ENCODE measurements at regions not wholly inside any gene's neighbourhood (a gene's known extent, or its start where the extent isn't known, plus 50 kb on each side); places are given as distances from the start of the nearest gene placed in this dataset.
"Not testable (repeated sequence)": the region's sequence is repeated elsewhere in the genome, so short reads cannot be mapped to it uniquely, and the experiment has no call there.

DNA sequence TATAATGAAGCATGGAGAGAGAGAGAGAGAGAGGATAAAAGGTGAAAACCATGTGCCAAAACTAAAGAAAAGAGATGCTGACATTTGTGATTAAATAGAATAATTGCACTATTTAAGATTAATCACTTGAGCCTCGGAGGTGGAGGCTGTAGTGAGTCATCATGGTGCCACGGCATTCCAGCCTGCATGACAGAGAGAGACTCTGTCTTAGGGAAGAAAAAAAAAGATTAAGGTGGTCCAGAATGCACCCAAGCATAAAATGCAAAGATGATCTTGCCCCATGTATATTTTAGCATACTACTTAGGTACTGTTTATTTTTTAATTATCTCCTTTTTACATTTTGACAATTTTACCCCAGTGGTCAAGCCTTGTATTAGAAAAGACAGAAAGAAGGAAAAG lies 742.5 kb downstream of the SPATA31A1 start:
- not testable (repeated sequence) for H3K9ac ChIP-seq (ENCODE audit: low read length in 2 of 2); H3K27me3 ChIP-seq (ENCODE audit: control insufficient read depth in 1 of 2, insufficient read depth in 2 of 2, low read length in 2 of 2); H3K4me1 ChIP-seq (ENCODE audit: control insufficient read depth, insufficient read depth, low read length); H3K36me3 ChIP-seq (ENCODE audit: control insufficient read depth in 2 of 2, insufficient read depth in 2 of 2, low read length in 2 of 2); H3K4me3 ChIP-seq (ENCODE audit: low read length in 2 of 2); H3K27ac ChIP-seq (ENCODE audit: low read length); H3K9me3 ChIP-seq (ENCODE audit: control insufficient read depth in 2 of 2, low read length in 2 of 2)

DNA sequence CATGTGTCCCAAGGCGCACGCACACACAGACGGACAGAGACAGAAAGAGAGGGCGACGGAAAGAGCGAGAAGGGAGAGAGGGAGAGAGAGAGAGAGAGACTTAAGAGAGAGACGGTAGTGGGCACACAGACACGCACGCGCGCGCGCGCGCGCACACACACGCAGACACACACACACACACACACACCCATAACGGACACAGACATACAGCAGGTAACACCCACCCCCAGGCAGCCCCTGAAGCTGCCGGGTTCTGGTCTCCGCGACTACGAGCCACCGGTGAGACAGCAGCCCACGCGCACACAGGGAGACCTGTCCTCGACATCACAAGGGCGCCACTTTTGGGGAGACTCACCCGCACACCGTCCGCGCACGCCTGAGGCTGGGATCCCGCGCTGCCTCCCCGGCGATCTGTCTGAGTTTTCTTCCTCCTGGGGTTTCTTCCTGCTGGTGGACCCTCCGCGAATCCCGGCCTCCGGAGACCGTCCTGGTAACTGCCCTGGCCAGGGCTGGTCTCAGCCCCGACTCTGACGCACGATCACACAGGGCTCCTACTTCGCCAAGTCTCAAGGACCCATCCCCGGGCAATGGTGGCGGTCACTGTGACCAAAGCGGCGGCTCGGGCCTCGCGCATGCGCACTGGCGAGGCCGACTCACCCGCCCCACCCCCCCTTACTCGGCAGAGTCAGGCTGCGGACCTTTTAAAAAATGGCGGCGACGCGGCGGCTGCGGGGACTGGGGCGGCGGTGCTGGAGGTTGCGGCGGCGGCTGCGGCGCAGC lies 750.7 kb downstream of the SPATA31A1 start:
- H3K9ac ChIP-seq (ENCODE audit: low read length in 2 of 2); H3K36me3 ChIP-seq (ENCODE audit: control insufficient read depth in 2 of 2, insufficient read depth in 2 of 2, low read length in 2 of 2); H3K9me3 ChIP-seq (ENCODE audit: control insufficient read depth in 2 of 2, low read length in 2 of 2); H3K4me1 ChIP-seq (ENCODE audit: control insufficient read depth, insufficient read depth, low read length); H3K27ac ChIP-seq (ENCODE audit: low read length); H3K27me3 ChIP-seq (ENCODE audit: control insufficient read depth in 1 of 2, insufficient read depth in 2 of 2, low read length in 2 of 2): not testable (repeated sequence)
- peak overlapping the region in 1 of 2 donors; percentile 67 for H3K4me3 ChIP-seq (ENCODE audit: low read length in 2 of 2)

DNA sequence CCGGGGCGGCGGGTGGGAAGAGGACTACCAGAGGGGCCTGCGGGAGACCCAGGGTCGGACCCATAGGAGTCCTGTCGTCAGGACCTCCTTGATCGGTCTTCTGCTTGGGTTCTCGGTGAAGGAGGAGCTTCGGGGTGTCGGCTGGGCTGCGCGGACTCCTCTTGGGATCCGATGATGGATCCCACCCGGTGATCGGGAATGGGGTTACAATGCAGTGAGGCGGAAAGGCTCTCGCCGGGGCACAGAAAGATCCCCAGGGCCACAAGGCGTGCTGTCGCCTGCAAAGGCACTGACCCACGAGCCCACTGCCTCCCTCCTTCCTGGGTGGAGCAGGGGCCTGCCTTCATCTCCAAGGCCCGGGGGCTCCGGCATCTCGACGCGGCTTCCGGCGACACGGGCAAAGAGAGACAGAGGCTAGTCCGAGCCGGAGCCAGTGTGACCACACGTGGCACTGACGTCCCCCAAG lies 751.3 kb downstream of the SPATA31A1 start:
- not testable (repeated sequence) for H3K4me1 ChIP-seq (ENCODE audit: control insufficient read depth, insufficient read depth, low read length); H3K9me3 ChIP-seq (ENCODE audit: control insufficient read depth in 2 of 2, low read length in 2 of 2); H3K27me3 ChIP-seq (ENCODE audit: control insufficient read depth in 1 of 2, insufficient read depth in 2 of 2, low read length in 2 of 2); H3K9ac ChIP-seq (ENCODE audit: low read length in 2 of 2); H3K4me3 ChIP-seq (ENCODE audit: low read length in 2 of 2); H3K27ac ChIP-seq (ENCODE audit: low read length); H3K36me3 ChIP-seq (ENCODE audit: control insufficient read depth in 2 of 2, insufficient read depth in 2 of 2, low read length in 2 of 2)

DNA sequence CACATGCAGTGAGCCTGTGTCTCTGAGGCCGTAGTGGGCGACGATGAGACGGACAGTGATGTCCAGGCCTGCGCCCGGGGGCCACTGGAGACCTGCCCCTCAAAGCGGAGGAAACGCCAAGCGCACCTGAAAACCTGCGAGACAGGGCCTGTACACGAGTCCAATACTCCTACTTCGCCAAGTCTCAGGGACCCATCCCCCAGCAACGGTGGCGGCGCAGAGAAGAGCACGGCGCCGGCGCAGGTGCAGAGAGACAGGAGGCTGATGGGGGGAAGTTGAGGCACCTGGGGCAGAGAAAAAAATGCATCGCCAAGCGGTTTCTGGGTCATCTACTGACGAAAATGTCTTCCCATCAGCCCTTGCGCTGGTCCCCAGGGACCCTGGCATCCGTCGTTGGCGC lies 751.8 kb downstream of the SPATA31A1 start:
- H3K27ac ChIP-seq (ENCODE audit: low read length); H3K9me3 ChIP-seq (ENCODE audit: control insufficient read depth in 2 of 2, low read length in 2 of 2); H3K4me3 ChIP-seq (ENCODE audit: low read length in 2 of 2); H3K27me3 ChIP-seq (ENCODE audit: control insufficient read depth in 1 of 2, insufficient read depth in 2 of 2, low read length in 2 of 2); H3K9ac ChIP-seq (ENCODE audit: low read length in 2 of 2); H3K4me1 ChIP-seq (ENCODE audit: control insufficient read depth, insufficient read depth, low read length); H3K36me3 ChIP-seq (ENCODE audit: control insufficient read depth in 2 of 2, insufficient read depth in 2 of 2, low read length in 2 of 2): not testable (repeated sequence)

GRCh38 chr9:40108465-40108864 lies 753.0 kb downstream of the SPATA31A1 start:
- not testable (repeated sequence) for H3K27ac ChIP-seq (ENCODE audit: low read length); H3K4me3 ChIP-seq (ENCODE audit: low read length in 2 of 2); H3K9me3 ChIP-seq (ENCODE audit: control insufficient read depth in 2 of 2, low read length in 2 of 2); H3K36me3 ChIP-seq (ENCODE audit: control insufficient read depth in 2 of 2, insufficient read depth in 2 of 2, low read length in 2 of 2); H3K4me1 ChIP-seq (ENCODE audit: control insufficient read depth, insufficient read depth, low read length); H3K9ac ChIP-seq (ENCODE audit: low read length in 2 of 2); H3K27me3 ChIP-seq (ENCODE audit: control insufficient read depth in 1 of 2, insufficient read depth in 2 of 2, low read length in 2 of 2)

DNA sequence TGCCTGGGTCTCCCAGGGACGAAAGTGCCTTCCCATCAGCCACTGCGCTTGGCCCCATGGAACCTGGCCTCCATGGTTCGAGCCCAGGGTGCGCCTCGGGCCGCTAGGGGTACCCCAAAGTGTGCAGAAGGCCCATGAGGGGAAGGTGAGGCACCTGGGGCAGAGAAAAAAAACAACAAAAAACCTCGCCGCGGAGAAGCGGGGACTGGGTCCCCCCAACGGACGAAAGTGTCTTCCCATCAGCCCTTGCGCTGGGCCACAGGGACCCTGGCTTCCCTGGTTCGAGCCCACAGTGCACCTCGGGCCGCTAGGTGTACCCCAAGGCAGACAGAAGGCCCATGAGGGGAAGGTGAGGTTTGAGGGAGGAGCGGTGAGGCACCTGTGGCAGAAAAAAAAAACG lies 755.3 kb downstream of the SPATA31A1 start:
- H3K9ac ChIP-seq (ENCODE audit: low read length in 2 of 2); H3K27ac ChIP-seq (ENCODE audit: low read length); H3K27me3 ChIP-seq (ENCODE audit: control insufficient read depth in 1 of 2, insufficient read depth in 2 of 2, low read length in 2 of 2); H3K9me3 ChIP-seq (ENCODE audit: control insufficient read depth in 2 of 2, low read length in 2 of 2); H3K4me3 ChIP-seq (ENCODE audit: low read length in 2 of 2); H3K36me3 ChIP-seq (ENCODE audit: control insufficient read depth in 2 of 2, insufficient read depth in 2 of 2, low read length in 2 of 2); H3K4me1 ChIP-seq (ENCODE audit: control insufficient read depth, insufficient read depth, low read length): not testable (repeated sequence)

GRCh38 chr9:40111571-40111970 lies 756.1 kb downstream of the SPATA31A1 start:
- not testable (repeated sequence) for H3K4me3 ChIP-seq (ENCODE audit: low read length in 2 of 2); H3K36me3 ChIP-seq (ENCODE audit: control insufficient read depth in 2 of 2, insufficient read depth in 2 of 2, low read length in 2 of 2); H3K4me1 ChIP-seq (ENCODE audit: control insufficient read depth, insufficient read depth, low read length); H3K9ac ChIP-seq (ENCODE audit: low read length in 2 of 2); H3K27me3 ChIP-seq (ENCODE audit: control insufficient read depth in 1 of 2, insufficient read depth in 2 of 2, low read length in 2 of 2); H3K9me3 ChIP-seq (ENCODE audit: control insufficient read depth in 2 of 2, low read length in 2 of 2); H3K27ac ChIP-seq (ENCODE audit: low read length)

DNA sequence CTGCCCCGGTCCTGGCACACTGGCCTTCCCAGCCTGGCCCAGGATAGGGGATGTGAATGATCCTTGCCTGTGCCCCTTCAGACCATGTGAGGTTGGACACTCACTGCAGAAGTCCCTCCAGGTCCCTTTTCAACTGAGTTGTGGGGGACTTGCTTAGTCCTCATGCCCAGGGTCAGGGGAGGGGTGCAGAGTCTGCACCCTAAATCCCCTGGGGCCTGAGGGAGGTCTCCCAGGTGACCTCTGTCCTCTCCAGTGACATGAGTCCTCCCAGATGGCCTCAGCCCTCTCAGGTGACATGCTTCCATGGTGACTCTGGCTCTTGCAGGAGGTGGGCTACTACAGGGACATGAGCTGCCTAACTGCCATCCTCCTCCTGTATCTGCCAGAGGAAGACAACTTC lies 775.1 kb downstream of the SPATA31A1 start:
- H3K27me3 ChIP-seq (ENCODE audit: control insufficient read depth in 1 of 2, insufficient read depth in 2 of 2, low read length in 2 of 2); H3K36me3 ChIP-seq (ENCODE audit: control insufficient read depth in 2 of 2, insufficient read depth in 2 of 2, low read length in 2 of 2); H3K4me1 ChIP-seq (ENCODE audit: control insufficient read depth, insufficient read depth, low read length); H3K4me3 ChIP-seq (ENCODE audit: low read length in 2 of 2); H3K9me3 ChIP-seq (ENCODE audit: control insufficient read depth in 2 of 2, low read length in 2 of 2); H3K27ac ChIP-seq (ENCODE audit: low read length); H3K9ac ChIP-seq (ENCODE audit: low read length in 2 of 2): not testable (repeated sequence)

DNA sequence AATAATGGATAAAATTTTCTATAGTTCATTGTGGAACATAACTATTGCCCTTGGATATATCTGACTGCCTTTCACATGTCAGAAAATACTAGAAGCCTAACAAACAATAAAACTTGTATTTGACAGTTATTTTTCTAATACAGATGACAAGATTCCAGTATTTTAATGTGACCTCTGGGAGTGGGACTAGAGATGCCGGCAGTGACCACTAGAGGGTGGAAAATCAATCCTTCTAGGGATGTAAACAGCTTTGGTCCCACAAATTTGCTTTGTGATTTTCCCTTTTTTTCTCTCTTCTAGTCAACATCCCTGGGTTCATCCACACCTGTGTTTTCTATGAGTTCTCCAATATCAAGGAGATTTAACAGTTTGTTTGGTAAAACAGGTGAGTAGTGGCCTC lies 813.7 kb downstream of the SPATA31A1 start:
- H3K4me1 ChIP-seq (ENCODE audit: control insufficient read depth, insufficient read depth, low read length); H3K9me3 ChIP-seq (ENCODE audit: control insufficient read depth in 2 of 2, low read length in 2 of 2); H3K9ac ChIP-seq (ENCODE audit: low read length in 2 of 2); H3K27ac ChIP-seq (ENCODE audit: low read length); H3K36me3 ChIP-seq (ENCODE audit: control insufficient read depth in 2 of 2, insufficient read depth in 2 of 2, low read length in 2 of 2); H3K4me3 ChIP-seq (ENCODE audit: low read length in 2 of 2); H3K27me3 ChIP-seq (ENCODE audit: control insufficient read depth in 1 of 2, insufficient read depth in 2 of 2, low read length in 2 of 2): not testable (repeated sequence)

GRCh38 chr9:40173316-40173715 lies 817.8 kb downstream of the SPATA31A1 start:
- not testable (repeated sequence) for H3K9me3 ChIP-seq (ENCODE audit: control insufficient read depth in 2 of 2, low read length in 2 of 2); H3K9ac ChIP-seq (ENCODE audit: low read length in 2 of 2); H3K4me1 ChIP-seq (ENCODE audit: control insufficient read depth, insufficient read depth, low read length); H3K27ac ChIP-seq (ENCODE audit: low read length); H3K4me3 ChIP-seq (ENCODE audit: low read length in 2 of 2); H3K36me3 ChIP-seq (ENCODE audit: control insufficient read depth in 2 of 2, insufficient read depth in 2 of 2, low read length in 2 of 2); H3K27me3 ChIP-seq (ENCODE audit: control insufficient read depth in 1 of 2, insufficient read depth in 2 of 2, low read length in 2 of 2)

DNA sequence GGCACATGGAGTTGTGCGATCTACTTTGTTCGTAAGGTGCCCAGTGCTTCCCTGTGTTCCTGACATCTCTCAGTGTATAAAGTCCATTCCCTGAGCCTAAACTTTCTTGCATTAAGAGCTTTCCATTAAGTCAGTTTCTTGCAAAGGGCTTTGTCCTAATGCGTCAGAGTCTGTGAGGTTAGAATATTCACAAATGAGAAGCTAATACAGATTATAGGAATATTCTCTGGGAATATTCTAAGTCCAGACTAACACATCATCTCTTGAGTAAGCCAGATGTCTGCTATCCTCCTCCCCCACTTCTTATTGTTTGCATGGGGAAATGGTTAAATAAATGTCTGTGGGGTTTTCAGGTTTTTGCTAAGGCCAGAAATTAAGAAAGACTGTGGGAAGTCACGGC lies 818.6 kb downstream of the SPATA31A1 start:
- H3K27ac ChIP-seq (ENCODE audit: low read length); H3K36me3 ChIP-seq (ENCODE audit: control insufficient read depth in 2 of 2, insufficient read depth in 2 of 2, low read length in 2 of 2); H3K4me3 ChIP-seq (ENCODE audit: low read length in 2 of 2); H3K4me1 ChIP-seq (ENCODE audit: control insufficient read depth, insufficient read depth, low read length); H3K27me3 ChIP-seq (ENCODE audit: control insufficient read depth in 1 of 2, insufficient read depth in 2 of 2, low read length in 2 of 2); H3K9ac ChIP-seq (ENCODE audit: low read length in 2 of 2); H3K9me3 ChIP-seq (ENCODE audit: control insufficient read depth in 2 of 2, low read length in 2 of 2): not testable (repeated sequence)
